Gastrocnemius medialis (tissue), 4 donors: ENCODE measurements at regions not wholly inside any gene's neighbourhood (a gene's known extent, or its start where the extent isn't known, plus 50 kb on each side); places are given as distances from the start of the nearest gene placed in this dataset.

Source experiments
- ATAC-seq, 2 donors: fragments of 150-250 bp; one replicate each; pipeline ENCODE4 v1.9.1; 2016
- DNase-seq, 2 donors: peaks; one replicate each; pipeline ENCODE4 v3.0.0-alpha.2; 2019
- H3K27ac ChIP-seq, 4 donors: fragments of 200-600 bp; sonication (generic); 1 replicate in 1 of 4; 2 replicates in 3 of 4; pipeline ENCODE4 v1.5.1; 2016 to 2018; ENCODE audit warnings: mild to moderate bottlenecking in 2 of 4, moderate library complexity in 1 of 4
- H3K27me3 ChIP-seq, 3 donors: fragments of 200-600 bp; sonication (generic) in 2 of 3; 1 replicate in 1 of 3; 2 replicates in 2 of 3; pipeline versions ENCODE4 v1.5.1 to v1.6.0; 2016 to 2019; ENCODE audit warnings: mild to moderate bottlenecking in 1 of 3, moderate library complexity in 1 of 3
- H3K36me3 ChIP-seq, 2 donors: fragments of 200-600 bp; sonication (generic) in 1 of 2; one replicate each; pipeline ENCODE4 v1.5.1; 2017 to 2018
- H3K4me1 ChIP-seq, 2 donors: fragments of 200-600 bp; sonication (generic) in 1 of 2; one replicate each; pipeline ENCODE4 v1.5.1; 2016 to 2017; ENCODE audit warnings: mild to moderate bottlenecking in 2 of 2
- H3K4me3 ChIP-seq, 4 donors: fragments of 200-600 bp; sonication (generic) in 3 of 4; 1 replicate in 1 of 4; 2 replicates in 3 of 4; pipeline ENCODE4 v1.5.1; 2016 to 2019; ENCODE audit warnings: mild to moderate bottlenecking in 2 of 4
- H3K9me3 ChIP-seq, 3 donors: fragments of 200-600 bp; sonication (generic) in 2 of 3; 1 replicate in 1 of 3; 2 replicates in 2 of 3; pipeline ENCODE4 v1.5.1; 2016 to 2019
- POLR2A ChIP-seq, 2 donors: fragments of 450-650 bp; IDR thresholded peaks; one replicate each; pipeline ENCODE4 v1.6.1; 2017; ENCODE audit warnings: antibody characterized with exemption in 2 of 2, mild to moderate bottlenecking in 2 of 2, moderate library complexity in 2 of 2
- in situ Hi-C, 4 donors: fragments of 200-750 bp; cut with MboI; loops; one replicate each; pipeline versions ENCODE4 v1.15.0 to v1.8.0; 2017; ENCODE audit warnings: low sequenced_read_pairs in 4 of 4
- intact Hi-C: fragments of 100-400 bp; cut with DNase I; formaldehyde crosslinking; loops from one replicate; pipeline ENCODE4 v1.15.1; 2023; ENCODE audit warnings: low total_unique reads
- TF ChIP-seq, protein P1 (sequence below), 5 experiments: fragments of 450-650 bp in 3 of 5; fragments of 200-600 bp in 2 of 5; sonication (generic) in 2 of 5; IDR thresholded peaks in 4 of 5; conservative IDR thresholded peaks in 1 of 5; 1 replicate in 4 of 5; 2 replicates in 1 of 5; pipeline ENCODE4 v1.5.1; 2016 to 2019; ENCODE audit warnings: antibody characterized with exemption in 5 of 5, mild to moderate bottlenecking in 3 of 5, moderate library complexity in 3 of 5

DNA sequence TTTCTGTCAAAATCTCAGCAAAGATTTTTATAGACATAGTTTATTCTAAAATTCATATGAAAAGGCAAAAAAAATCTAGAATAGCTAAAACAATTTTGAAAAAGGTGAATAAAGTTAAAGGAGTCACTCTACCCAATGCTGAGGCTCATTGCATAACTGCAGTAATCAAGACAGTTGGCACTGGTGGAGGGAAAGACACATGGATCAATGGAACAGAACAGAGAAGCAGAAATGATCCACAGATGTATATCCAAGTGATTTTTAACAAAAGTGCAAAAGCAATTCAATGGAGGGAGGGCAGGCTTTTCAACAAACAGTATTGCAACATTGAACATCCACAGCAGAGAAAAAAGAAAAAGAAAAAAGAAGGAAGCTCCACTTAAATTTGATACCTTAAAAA lies 162.8 kb downstream of the RBM43 start:
- Histone ChIP-seq H3K9me3 (no peaks in the 10 kb centered on the region), H3K27ac (no peak overlapping the region), H3K4me1 (no peaks in the 10 kb centered on the region), H3K4me3 (no peak overlapping the region), H3K27me3 (no peaks in the 10 kb centered on the region), H3K36me3 (no peaks in the 10 kb centered on the region)
- intact Hi-C loops, result no loop called here
- TF ChIP-seq, protein P1, sequence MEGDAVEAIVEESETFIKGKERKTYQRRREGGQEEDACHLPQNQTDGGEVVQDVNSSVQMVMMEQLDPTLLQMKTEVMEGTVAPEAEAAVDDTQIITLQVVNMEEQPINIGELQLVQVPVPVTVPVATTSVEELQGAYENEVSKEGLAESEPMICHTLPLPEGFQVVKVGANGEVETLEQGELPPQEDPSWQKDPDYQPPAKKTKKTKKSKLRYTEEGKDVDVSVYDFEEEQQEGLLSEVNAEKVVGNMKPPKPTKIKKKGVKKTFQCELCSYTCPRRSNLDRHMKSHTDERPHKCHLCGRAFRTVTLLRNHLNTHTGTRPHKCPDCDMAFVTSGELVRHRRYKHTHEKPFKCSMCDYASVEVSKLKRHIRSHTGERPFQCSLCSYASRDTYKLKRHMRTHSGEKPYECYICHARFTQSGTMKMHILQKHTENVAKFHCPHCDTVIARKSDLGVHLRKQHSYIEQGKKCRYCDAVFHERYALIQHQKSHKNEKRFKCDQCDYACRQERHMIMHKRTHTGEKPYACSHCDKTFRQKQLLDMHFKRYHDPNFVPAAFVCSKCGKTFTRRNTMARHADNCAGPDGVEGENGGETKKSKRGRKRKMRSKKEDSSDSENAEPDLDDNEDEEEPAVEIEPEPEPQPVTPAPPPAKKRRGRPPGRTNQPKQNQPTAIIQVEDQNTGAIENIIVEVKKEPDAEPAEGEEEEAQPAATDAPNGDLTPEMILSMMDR (IDR thresholded peaks at IDR 0.05 in 4 of 5, conservative IDR thresholded peaks at IDR 0.05 in 1 of 5), result no peak
- no peak for TF ChIP-seq POLR2A (IDR thresholded peaks at IDR 0.05)
- DNase-seq (no peak), ATAC-seq (no peak)
- in situ Hi-C loops, result no loop called here

DNA sequence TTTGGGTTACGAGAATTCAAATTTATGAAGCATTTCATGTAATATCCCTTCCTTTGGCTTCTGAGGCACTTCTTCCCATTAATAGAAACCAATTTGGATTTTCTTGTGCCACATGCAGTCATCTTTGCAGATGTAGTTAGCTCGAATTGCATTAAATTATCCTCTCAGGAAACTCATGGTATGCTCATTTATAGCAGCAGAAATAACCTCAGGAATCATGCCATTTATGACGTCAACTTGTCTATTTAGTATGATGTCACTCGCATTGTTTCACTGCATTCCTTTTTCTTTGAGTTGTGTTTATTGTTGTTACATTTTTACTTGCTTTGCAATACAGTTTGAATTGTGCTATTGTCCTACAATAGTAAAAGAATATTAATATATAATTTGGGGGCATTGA lies 163.8 kb downstream of the RBM43 start:
- H3K36me3 ChIP-seq, result no peaks in the 10 kb centered on the region
- TF ChIP-seq, protein P1 (IDR thresholded peaks at IDR 0.05 in 4 of 5, conservative IDR thresholded peaks at IDR 0.05 in 1 of 5), result no peak
- no peak for TF ChIP-seq POLR2A (IDR thresholded peaks at IDR 0.05)
- no peaks in the 10 kb centered on the region for H3K9me3 ChIP-seq
- H3K4me3 ChIP-seq, result no peak overlapping the region
- intact Hi-C loops, result no loop called here
- in situ Hi-C loops, result no loop called here
- no peak for DNase-seq
- H3K27me3 ChIP-seq, result no peaks in the 10 kb centered on the region
- ATAC-seq, result no peak
- H3K4me1 ChIP-seq, result no peaks in the 10 kb centered on the region
- H3K27ac ChIP-seq, result no peak overlapping the region

DNA sequence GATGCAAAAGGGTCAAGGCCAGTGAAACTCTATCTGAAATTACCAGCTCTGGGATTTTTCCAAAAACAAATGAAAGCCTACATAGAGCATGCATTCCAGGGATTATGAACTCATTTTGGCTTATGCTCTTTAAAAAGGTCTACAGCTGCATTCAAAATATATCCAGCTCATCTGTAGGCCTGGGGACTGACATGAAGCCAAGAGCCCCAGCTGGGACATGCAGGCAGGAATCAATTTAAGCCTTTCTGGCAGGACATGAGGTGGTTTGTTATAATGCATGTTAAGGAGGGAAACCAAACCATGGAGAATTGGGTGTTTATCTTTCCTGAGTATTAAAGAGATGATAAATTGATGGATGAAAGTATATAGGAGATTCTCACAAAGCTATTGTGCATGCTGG lies 164.5 kb downstream of the RBM43 start:
- no peaks in the 10 kb centered on the region for H3K27me3 ChIP-seq
- DNase-seq, result no peak
- in situ Hi-C loops, result no loop called here

DNA sequence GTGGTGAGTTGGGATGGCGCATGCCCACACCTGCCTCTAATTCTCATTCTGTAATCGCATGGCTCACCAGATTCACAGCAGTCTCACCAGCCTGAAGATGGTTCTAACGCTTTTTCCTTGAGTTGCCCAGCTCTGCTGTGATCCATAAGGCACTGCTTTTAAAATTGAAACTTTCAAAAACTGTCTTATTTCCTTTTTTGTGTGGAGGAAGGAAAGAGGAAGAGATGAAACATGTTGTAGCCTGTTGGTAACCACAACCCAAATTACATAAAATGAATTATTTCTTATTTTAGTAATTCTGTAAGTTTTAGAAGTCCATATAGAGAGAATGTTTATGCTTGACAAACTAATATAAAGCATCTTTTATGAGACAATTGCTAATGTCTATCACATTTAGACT lies 165.4 kb downstream of the RBM43 start:
- in situ Hi-C loops (no loop called here), intact Hi-C loops (no loop called here)
- no peak for DNase-seq
- Histone ChIP-seq H3K4me1 (no peaks in the 10 kb centered on the region), H3K36me3 (no peaks in the 10 kb centered on the region), H3K4me3 (no peak overlapping the region), H3K27ac (no peak overlapping the region), H3K27me3 (no peaks in the 10 kb centered on the region), H3K9me3 (no peaks in the 10 kb centered on the region)
- no peak for TF ChIP-seq POLR2A (IDR thresholded peaks at IDR 0.05)
- TF ChIP-seq, protein P1 (IDR thresholded peaks at IDR 0.05 in 4 of 5, conservative IDR thresholded peaks at IDR 0.05 in 1 of 5), result no peak
- no peak for ATAC-seq

More for the DNA sequence above, 164.5 kb downstream of the RBM43 start:
- ATAC-seq, result no peak
- H3K27ac ChIP-seq, result no peak overlapping the region
- H3K9me3 ChIP-seq, result no peaks in the 10 kb centered on the region
- intact Hi-C loops, result no loop called here
- H3K4me3 ChIP-seq, result no peak overlapping the region
- no peaks in the 10 kb centered on the region for H3K4me1 ChIP-seq
- TF ChIP-seq, protein P1 (IDR thresholded peaks at IDR 0.05 in 4 of 5, conservative IDR thresholded peaks at IDR 0.05 in 1 of 5), result no peak
- TF ChIP-seq POLR2A (IDR thresholded peaks at IDR 0.05), result no peak
- no peaks in the 10 kb centered on the region for H3K36me3 ChIP-seq

DNA sequence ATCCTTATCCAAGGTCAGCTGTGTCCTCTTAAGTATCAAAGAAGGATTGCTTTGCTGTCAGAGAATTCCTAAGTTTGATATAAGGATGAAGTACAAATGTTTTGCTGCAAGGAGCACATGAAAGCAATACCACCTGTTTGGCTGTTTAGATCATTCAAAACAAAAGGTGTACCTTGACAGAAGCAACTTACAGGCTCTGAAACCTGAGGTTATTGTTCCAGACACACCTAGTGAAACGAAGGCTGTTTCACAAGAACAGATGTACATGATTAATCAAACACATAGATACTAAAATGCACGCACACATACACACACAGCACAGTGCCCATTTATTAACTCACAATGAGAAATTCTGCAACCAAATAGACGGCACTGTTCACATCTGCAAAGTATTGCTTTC lies 166.2 kb downstream of the RBM43 start:
- Histone ChIP-seq H3K9me3 (no peaks in the 10 kb centered on the region), H3K27ac (no peak overlapping the region), H3K4me3 (no peak overlapping the region), H3K4me1 (no peaks in the 10 kb centered on the region), H3K36me3 (no peaks in the 10 kb centered on the region), H3K27me3 (no peaks in the 10 kb centered on the region)
- TF ChIP-seq POLR2A (IDR thresholded peaks at IDR 0.05), result no peak
- TF ChIP-seq, protein P1 (IDR thresholded peaks at IDR 0.05 in 4 of 5, conservative IDR thresholded peaks at IDR 0.05 in 1 of 5), result no peak
- intact Hi-C loops (no loop called here), in situ Hi-C loops (no loop called here)
- ATAC-seq (no peak), DNase-seq (no peak)
